HEK293 (cell line): ENCODE measurements at regions not wholly inside any gene's neighbourhood (a gene's known extent, or its start where the extent isn't known, plus 50 kb on each side); places are given as distances from the start of the nearest gene placed in this dataset.
"Not testable (repeated sequence)": the region's sequence is repeated elsewhere in the genome, so short reads cannot be mapped to it uniquely, and the experiment has no call there.

Experiments
- CTCF ChIA-PET: fragments of 350-600 bp; formaldehyde crosslinking; extraction: SDS; loops from one replicate; lab custom pipeline; 2021; ENCODE audit warnings: antibody characterized with exemption; lab: Yijun Ruan, JAX
- POLR2A ChIA-PET: fragments of 300-600 bp; formaldehyde crosslinking; extraction: SDS; loops from one replicate; lab custom pipeline; 2020; ENCODE audit warnings: antibody characterized with exemption, inconsistent platforms; lab: Yijun Ruan, JAX
- H3K27ac ChIP-seq: fragments of 200-500 bp; sonication (Bioruptor generic); 2 replicates; pipeline ENCODE4 v1.5.1; 2014; ENCODE audit warnings: low read depth, low read length, control low read depth, inconsistent platforms; ENCODE audit errors: extremely low read depth
- H3K36me3 ChIP-seq, 2 experiments: fragments of 200-500 bp in 1 of 2; sonication (Bioruptor generic) in 1 of 2; 1 replicate in 1 of 2; 2 replicates in 1 of 2; pipeline ENCODE4 v1.5.1; 2014 to 2017; ENCODE audit warnings: inconsistent platforms in 2 of 2, low read length in 2 of 2; ENCODE audit not compliant: control insufficient read depth in 2 of 2, insufficient read depth in 1 of 2
- H3K4me1 ChIP-seq: fragments of 200-500 bp; sonication (Bioruptor generic); 2 replicates; pipeline ENCODE4 v1.5.1; 2014; ENCODE audit warnings: mild to moderate bottlenecking, low read length, inconsistent platforms; ENCODE audit not compliant: control insufficient read depth, insufficient read depth
- H3K4me3 ChIP-seq: 2 replicates; pipeline ENCODE4 v1.5.1; 2011; ENCODE audit warnings: low read depth, mild to moderate bottlenecking, control low read depth, low read length, moderate library complexity
- H3K9me3 ChIP-seq: fragments of 200-500 bp; sonication (Bioruptor generic); 2 replicates; pipeline ENCODE4 v1.5.1; 2014; ENCODE audit warnings: low read depth, low read length, inconsistent platforms; ENCODE audit not compliant: control insufficient read depth, insufficient read depth
- KLF7 ChIP-seq: fragments of 450-650 bp; formaldehyde crosslinking; IDR thresholded peaks from 2 replicates; pipeline ENCODE4 v1.5.1; 2016; ENCODE audit warnings: missing biosample characterization, missing genetic modification characterization, borderline replicate concordance
- ZNF280D ChIP-seq: fragments of 450-650 bp; formaldehyde crosslinking; IDR thresholded peaks from 2 replicates; pipeline ENCODE4 v1.5.1; 2016; ENCODE audit warnings: missing biosample characterization, missing genetic modification characterization
- ZNF324 ChIP-seq: fragments of 450-650 bp; formaldehyde crosslinking; IDR thresholded peaks from 2 replicates; pipeline ENCODE4 v1.5.1; 2016; ENCODE audit warnings: missing biosample characterization, missing genetic modification characterization

GRCh38 chr9:63729021-63729420 lies 1556.0 kb downstream of the FOXD4L5 start:
- CTCF ChIA-PET, result not testable (repeated sequence)

GRCh38 chr9:63728287-63728686 lies 1556.7 kb downstream of the FOXD4L5 start:
- Histone ChIP-seq H3K4me3 (no peak overlapping the region), H3K27ac (no peak overlapping the region), H3K4me1 (no peaks in the 10 kb centered on the region), H3K9me3 (no peaks in the 10 kb centered on the region), H3K36me3 (no peaks in the 10 kb centered on the region)
- POLR2A ChIA-PET, result no interaction called here
- CTCF ChIA-PET, result no interaction called here
- TF ChIP-seq ZNF324 (no peak), ZNF280D (tag by site-specific recombination) (no peak), KLF7 (no peak)

More at GRCh38 chr9:63729021-63729420, 1556.0 kb downstream of the FOXD4L5 start:
- POLR2A ChIA-PET, H3K27ac ChIP-seq, H3K4me3 ChIP-seq, H3K4me1 ChIP-seq, H3K9me3 ChIP-seq, H3K36me3 ChIP-seq: not testable (repeated sequence)

- H3K4me1 ChIP-seq, POLR2A ChIA-PET, H3K4me3 ChIP-seq, CTCF ChIA-PET, H3K36me3 ChIP-seq, H3K9me3 ChIP-seq, H3K27ac ChIP-seq: not testable (repeated sequence)
Measured at GRCh38 chr9:63708285-63708684, 1576.7 kb downstream of the FOXD4L5 start.

- POLR2A ChIA-PET, H3K27ac ChIP-seq, H3K36me3 ChIP-seq, H3K4me3 ChIP-seq, H3K4me1 ChIP-seq, H3K9me3 ChIP-seq, CTCF ChIA-PET: not testable (repeated sequence)
Measured at GRCh38 chr9:63704456-63704855, 1580.6 kb downstream of the FOXD4L5 start.

- H3K9me3 ChIP-seq, POLR2A ChIA-PET, H3K36me3 ChIP-seq, H3K4me3 ChIP-seq, CTCF ChIA-PET, H3K27ac ChIP-seq, H3K4me1 ChIP-seq: not testable (repeated sequence)
Measured at GRCh38 chr9:63703670-63704069, 1581.3 kb downstream of the FOXD4L5 start.

GRCh38 chr9:63703138-63703665 lies 1581.8 kb downstream of the FOXD4L5 start:
- POLR2A ChIA-PET, H3K36me3 ChIP-seq, H3K4me1 ChIP-seq, CTCF ChIA-PET, H3K27ac ChIP-seq, H3K9me3 ChIP-seq, H3K4me3 ChIP-seq: not testable (repeated sequence)
